ENCODE measurements at regions not wholly inside any gene's neighbourhood (a gene's known extent, or its start where the extent isn't known, plus 50 kb on each side); places are given as distances from the start of the nearest gene placed in this dataset.
"Not testable (repeated sequence)": the region's sequence is repeated elsewhere in the genome, so short reads cannot be mapped to it uniquely, and the experiment has no call there.

DNA sequence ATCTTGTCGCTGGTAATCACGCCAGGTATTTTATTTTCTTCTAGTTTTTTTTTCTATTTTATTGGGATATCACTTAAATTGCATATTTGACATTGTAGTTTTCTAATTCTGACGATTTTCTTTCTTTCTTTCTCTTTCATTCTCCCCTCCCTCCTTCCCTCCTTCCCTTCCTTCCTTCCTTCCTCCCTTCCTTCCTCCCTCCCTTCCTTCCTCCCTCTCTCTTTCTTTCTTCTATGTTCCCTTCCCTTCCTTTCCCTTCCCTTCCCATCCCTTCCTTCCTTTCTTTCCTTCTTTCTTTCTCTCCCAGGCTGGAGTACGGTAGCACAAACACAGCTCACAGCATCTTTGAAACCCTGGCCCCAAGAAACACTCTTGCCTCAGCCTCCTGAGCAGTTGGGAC lies 100.6 kb upstream of the BCL6 start:
- no peak for ATAC-seq
- DNase-seq = no peak
- intact Hi-C loops (cut with micrococcal nuclease) = no loop called here

DNA sequence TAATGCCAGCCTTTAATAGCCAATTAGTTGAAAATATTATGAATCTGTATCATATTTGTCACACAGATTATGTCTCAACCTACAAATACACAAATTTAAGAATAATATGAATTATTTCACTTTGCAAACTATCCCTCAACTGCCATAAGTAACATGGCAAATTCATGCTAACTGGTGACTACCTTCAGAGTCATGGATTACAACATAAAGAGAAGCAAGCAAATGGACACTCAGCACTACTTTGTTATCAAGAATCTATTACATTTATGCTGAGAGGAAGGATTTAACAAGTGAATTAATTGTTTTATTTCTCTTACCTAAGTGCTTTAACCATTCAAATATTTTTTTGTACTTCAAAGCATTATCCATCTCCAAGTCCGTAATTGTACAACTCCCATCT lies 103.1 kb upstream of the BCL6 start:
- intact Hi-C loops (cut with micrococcal nuclease) = no loop called here
- no peak for ATAC-seq

GRCh38 chr3:187849016-187849654 lies 103.9 kb upstream of the BCL6 start:
- intact Hi-C loops (cut with micrococcal nuclease) = no loop called here
- ATAC-seq (no peak), DNase-seq (no peak)

More for the DNA sequence above, 103.1 kb upstream of the BCL6 start:
- DNase-seq = no peak

DNA sequence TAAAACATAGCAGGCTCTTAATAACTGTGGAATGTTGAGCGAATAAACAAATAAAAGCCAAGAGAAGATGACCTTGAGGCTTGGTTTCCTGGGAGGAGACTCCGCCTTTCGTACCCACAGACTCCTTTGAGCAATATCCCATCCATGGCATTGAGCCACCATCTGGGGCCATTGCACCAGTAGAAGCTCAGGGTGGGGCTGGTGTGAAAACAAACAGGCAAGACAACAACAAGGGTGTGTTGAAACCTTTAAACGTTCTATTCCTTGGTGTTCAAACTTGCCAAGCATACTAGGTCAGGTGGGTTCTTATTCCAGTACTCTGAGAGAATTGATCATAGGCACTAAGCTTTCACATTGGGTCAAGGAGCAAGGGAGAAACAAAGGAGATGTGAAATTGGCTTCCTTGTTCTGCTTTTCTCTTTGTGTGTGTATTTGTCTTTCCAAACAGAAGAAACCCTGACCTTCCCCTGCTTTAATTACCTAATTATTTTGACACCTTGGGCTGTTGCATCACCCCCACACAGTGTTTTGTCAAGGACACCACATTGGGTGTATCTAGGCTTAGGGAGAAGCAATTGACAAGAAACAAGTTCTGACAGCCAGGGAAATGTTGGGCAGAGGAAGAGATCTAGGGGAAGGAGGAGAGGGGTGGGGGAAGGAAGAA lies 105.1 kb upstream of the BCL6 start:
- ATAC-seq = no peak
- DNase-seq = no peak
- intact Hi-C loops (cut with micrococcal nuclease) = no loop called here

DNA sequence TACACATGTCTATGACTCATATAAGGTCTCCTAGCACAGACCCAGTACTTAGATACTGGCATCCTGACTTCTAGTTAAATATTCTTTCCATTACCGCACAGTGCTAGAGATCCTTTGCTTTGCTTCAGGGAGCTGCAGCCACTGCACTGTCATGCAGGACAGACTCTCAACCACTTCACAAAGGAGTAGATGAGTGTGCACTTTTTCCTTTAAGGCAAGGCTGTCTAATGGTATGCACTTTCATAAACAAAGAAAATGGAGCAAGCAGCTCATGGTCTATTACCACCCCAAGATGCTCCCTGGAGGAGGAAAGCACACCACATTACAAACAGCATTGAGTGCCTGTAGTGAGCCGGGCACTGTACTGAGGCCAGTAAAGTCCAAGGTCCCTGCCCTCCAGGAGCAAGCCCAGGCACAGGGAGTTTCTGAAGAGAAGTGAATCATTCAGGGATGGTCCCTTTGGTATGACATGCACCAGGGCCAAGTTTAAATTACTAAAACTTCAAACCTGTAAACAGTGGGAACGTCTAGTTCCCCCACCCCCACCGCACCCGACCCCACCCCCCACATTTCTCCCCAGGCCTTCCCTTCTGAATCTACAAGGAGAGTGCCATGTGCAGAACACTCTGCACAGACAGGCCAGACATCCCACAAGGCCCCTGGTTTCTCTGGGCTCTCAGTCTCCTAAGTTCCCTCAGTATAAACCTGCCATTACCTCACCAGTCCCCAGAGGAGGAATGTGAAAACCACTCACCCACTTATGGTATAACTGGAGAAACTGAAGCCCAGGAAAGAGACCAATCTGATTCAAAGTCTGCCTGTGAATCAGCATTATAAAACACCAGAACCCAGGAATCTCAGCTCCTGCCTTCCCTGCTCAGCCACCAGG lies 107.8 kb upstream of the BCL6 start:
- ATAC-seq = no peak
- intact Hi-C loops (cut with micrococcal nuclease) = no loop called here
- DNase-seq = no peak

GRCh38 chr3:187855131-187855530 lies 109.9 kb upstream of the BCL6 start:
- DNase-seq (no peak), ATAC-seq (peak; percentile 42)
- intact Hi-C loops (cut with micrococcal nuclease) = no loop called here

- DNase-seq (no peak), ATAC-seq (no peak)
- intact Hi-C loops (cut with micrococcal nuclease) = no loop called here
These were observed 111.3 kb upstream of the BCL6 start for GRCh38 chr3:187856555-187856954.

GRCh38 chr3:187858041-187858440 lies 112.8 kb upstream of the BCL6 start:
- DNase-seq = no peak
- intact Hi-C loops (cut with micrococcal nuclease) = no loop called here
- ATAC-seq = peak; percentile 79

DNA sequence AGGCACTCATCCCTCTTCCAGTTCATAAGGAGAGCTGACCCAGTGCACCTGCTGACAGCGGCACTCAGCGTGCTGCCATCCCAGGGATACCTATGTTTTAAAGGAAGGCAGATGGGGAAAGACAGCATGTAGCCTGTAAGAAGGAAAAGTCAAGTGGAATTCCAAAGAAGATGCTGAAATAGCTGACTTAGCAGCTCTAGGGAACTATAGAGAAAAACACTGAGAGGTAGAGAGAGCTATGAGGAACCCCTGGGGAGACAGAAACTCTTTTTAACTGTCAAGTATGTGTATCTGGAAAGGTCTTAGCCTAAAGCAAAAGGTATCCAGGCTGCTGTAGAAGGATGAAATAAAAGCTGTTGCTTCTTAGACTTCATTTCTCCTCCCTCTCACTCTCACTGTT lies 113.4 kb upstream of the BCL6 start:
- ATAC-seq (no peak), DNase-seq (no peak)
- intact Hi-C loops (cut with micrococcal nuclease) = no loop called here

DNA sequence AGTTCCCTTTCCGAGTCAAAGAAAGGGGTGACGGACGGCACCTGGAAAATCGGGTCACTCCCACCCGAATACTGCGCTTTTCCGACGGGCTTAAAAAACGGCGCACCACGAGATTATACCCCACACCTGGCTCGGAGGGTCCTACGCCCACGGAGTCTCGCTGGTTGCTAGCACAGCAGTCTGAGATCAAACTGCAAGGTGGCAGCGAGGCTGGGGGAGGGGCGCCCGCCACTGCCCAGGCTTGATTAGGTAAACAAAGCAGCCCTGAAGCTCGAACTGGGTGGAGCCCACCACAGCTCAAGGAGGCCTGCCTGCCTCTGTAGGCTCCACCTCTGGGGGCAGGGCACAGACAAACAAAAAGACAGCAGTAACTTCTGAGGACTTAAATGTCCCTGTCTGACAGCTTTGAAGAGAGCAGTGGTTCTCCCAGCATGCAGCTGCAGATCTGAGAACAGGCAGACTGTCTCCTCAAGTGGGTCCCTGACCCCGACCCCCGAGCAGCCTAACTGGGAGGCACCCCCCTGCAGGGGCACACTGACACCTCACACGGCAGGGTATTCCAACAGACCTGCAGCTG lies 117.5 kb upstream of the BCL6 start:
- intact Hi-C loops (cut with micrococcal nuclease); ATAC-seq; DNase-seq: not testable (repeated sequence)

- DNase-seq (no peak), ATAC-seq (no peak)
- intact Hi-C loops (cut with micrococcal nuclease) = no loop called here
These were observed 125.3 kb upstream of the BCL6 start for GRCh38 chr3:187870360-187871203.

DNA sequence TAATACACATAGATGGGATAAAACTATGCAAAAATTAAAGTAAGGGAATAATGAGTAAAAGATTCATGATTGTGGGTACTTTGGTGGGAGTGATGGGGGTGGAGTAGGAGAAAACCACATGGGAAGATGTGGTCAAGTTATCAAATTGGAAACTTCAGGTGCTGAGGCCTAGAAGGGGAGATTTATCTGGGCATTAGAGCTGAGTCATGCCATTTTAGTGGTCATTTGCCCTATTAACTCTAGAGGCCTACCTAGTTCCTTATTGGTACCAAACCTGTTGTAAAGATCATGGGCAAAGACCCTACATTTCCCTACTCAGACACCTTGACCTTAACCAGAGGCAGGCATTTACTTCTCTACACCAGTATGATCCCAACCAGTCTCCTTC lies 125.9 kb upstream of the BCL6 start:
- no peak for DNase-seq
- intact Hi-C loops (cut with micrococcal nuclease) = no loop called here
- no peak for ATAC-seq

DNA sequence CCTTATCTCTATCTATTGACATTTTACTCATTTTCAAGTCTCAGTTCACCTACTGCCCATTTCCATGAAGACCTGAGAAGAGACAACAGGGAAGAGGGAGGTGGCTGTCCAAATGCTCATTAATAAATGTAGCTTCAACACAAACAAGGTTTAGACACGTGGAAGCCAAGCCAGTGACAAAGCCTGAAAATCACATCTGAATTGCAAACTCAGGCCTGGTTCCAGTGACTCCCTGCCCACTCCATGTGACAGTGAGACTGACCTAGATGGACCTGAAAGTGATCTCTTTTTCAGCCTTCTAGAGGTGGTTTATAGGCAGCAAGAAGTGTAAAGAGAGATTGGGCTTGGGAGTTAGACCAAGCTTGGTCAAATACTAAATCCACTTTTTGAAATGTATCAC lies 126.6 kb upstream of the BCL6 start:
- no peak for DNase-seq
- intact Hi-C loops (cut with micrococcal nuclease) = no loop called here
- ATAC-seq = no peak

DNA sequence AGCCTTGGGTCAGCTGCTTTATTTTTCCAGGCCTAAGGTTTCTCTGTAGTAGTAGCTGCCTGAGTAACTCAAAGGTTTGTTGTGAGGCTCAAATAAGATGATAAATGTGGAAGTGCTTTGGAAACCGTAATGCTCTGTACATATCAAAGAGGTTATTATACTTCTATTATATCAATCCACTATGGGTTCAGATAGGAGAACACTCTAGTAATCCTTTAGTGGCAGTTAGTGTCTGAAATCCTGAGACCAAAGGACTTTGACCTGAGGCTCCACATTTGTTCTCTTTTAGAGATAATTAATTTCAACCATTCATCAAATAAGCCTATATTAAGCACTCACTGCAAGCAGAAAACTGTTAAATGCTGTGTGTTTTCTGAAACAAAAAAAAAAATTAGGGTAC lies 128.6 kb upstream of the BCL6 start:
- intact Hi-C loops (cut with micrococcal nuclease) = no loop called here
- ATAC-seq = no peak
- DNase-seq = no peak

- intact Hi-C loops (cut with micrococcal nuclease) = no loop called here
- ATAC-seq = no peak
These were observed 130.6 kb upstream of the BCL6 start for GRCh38 chr3:187875863-187876262.

DNA sequence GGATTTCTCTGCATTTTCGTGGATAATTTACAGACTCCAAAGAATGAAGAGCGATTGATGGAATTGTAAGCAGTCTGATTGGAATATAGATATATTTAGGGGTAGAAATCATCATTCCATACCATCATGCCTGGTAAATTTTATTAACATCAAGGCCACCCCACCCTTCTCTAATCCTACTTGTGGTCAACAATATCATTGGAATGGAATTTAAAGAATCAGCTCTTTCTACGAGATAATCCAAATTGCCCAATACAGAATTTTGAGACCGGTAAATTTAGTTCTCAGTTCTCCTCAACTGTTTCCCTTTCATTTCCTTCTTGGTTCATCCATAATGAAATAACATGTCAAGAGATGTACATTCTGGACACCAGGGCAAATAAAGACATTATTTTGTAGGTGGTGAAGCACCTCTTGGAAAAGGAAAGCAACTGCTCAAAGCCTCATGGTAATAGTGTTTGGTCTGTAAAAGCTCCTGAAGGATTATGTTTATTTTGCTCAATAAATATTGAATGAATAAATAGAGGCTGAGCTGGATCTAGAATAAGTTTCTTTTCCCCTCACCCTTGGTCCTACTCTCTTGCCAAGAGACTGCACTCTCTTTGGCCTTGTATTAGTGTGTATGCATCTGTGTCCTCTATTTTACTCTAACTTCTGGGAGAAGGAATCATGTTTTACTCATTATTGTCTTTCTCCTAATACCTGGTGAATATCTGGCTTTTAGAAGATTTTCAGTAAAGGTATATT lies 133.7 kb upstream of the BCL6 start:
- DNase-seq (no peak), ATAC-seq (no peak)
- intact Hi-C loops (cut with micrococcal nuclease) = no loop called here

More at GRCh38 chr3:187875863-187876262, 130.6 kb upstream of the BCL6 start:
- DNase-seq = no peak

- DNase-seq (no peak), ATAC-seq (no peak)
- intact Hi-C loops (cut with micrococcal nuclease) = no loop called here
These were observed 135.2 kb upstream of the BCL6 start for GRCh38 chr3:187880441-187880840.

- no peak for DNase-seq
- intact Hi-C loops (cut with micrococcal nuclease) = no loop called here
- ATAC-seq = no peak
These were observed 135.6 kb upstream of the BCL6 start for GRCh38 chr3:187880851-187881250.
